IPS-NIHi11 (cell line): ENCODE measurements at regions not wholly inside any gene's neighbourhood (a gene's known extent, or its start where the extent isn't known, plus 50 kb on each side); places are given as distances from the start of the nearest gene placed in this dataset.
A peak's percentile ranks its signal among the peaks of the same experiment; 100 is the strongest.
"Not testable (repeated sequence)": the region's sequence is repeated elsewhere in the genome, so short reads cannot be mapped to it uniquely, and the experiment has no call there.

Experiments used
- DNase-seq: peaks from one replicate; pipeline ENCODE4 v3.0.0; 2012; ENCODE audit warnings: mixed read lengths, low spot score

- no peak for DNase-seq
These were observed 304.0 kb downstream of the MBD2 start for GRCh38 chr18:53920312-53921075.

GRCh38 chr18:53918091-53918490 lies 306.4 kb downstream of the MBD2 start:
- DNase-seq: no peak

DNA sequence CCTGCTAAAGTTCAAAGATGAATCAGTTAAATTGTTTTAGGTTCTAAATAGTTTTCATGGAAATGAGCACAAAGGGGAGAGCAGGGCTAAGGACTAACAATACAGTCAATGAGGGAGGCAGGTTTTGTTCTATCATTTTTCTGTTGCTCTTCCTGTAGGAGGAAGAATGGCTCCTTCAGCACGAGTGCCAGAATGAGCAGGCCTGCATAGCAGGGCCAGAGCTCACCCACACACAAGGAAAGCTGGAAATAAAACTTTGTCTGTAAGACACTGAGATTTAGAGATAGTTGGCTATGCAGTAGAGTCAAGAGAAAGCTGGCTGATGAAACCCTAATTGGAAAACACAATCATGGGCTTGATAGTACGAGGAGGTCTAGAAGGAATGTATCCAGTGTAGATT lies 313.3 kb downstream of the MBD2 start:
- no peak for DNase-seq

- peak; percentile 49 for DNase-seq
These were observed 314.8 kb downstream of the MBD2 start for GRCh38 chr18:53909668-53910067.

DNA sequence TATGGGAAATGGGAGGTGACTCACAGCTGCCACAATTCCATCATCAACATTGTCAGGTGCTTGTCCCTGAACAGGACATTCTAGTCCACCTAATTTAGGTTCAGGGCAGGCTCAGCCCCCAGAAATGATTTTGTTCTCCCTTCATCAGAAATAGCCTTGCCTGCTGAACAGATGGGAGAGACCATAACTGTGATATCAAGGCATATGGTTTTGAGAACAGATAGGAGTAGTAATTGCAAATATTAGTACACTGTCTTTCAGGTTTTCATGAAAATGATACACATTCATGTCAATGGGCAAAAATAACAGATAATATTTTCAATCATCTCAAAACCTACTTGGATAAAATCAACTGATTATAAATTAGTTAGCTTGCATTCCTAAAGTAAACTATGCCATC lies 316.5 kb downstream of the MBD2 start:
- DNase-seq: no peak

- DNase-seq: no peak
These were observed 317.8 kb downstream of the MBD2 start for GRCh38 chr18:53906681-53907080.

GRCh38 chr18:53894675-53895442 lies 329.6 kb downstream of the MBD2 start:
- DNase-seq: no peak

- DNase-seq: no peak
These were observed 337.0 kb downstream of the MBD2 start for GRCh38 chr18:53887447-53887846.

GRCh38 chr18:53886058-53886457 lies 338.4 kb downstream of the MBD2 start:
- DNase-seq: no peak

GRCh38 chr18:53883771-53884170 lies 340.7 kb downstream of the MBD2 start:
- no peak for DNase-seq

DNA sequence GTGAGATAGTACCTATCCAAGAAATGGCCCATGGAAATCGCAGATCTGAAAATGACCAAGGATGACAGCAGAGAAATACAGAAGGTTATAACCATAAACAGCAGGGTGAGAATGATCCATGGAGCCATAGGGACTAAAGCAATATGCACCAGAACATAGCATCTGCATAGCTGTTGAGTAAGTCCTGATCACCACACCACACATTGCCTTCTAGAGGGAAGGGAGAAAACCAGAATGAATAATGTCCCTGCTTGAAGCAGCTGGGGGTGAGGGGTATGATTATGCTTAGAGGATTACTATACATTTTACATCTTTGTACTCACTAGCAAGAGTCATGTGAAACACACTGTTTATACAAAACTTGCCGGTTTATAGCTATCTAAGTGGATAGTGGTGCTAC lies 350.4 kb downstream of the MBD2 start:
- no peak for DNase-seq

GRCh38 chr18:53864770-53865169 lies 359.7 kb downstream of the MBD2 start:
- no peak for DNase-seq

- DNase-seq: no peak
These were observed 361.5 kb downstream of the MBD2 start for GRCh38 chr18:53862921-53863320.

GRCh38 chr18:53861185-53861584 lies 363.3 kb downstream of the MBD2 start:
- DNase-seq: no peak

DNA sequence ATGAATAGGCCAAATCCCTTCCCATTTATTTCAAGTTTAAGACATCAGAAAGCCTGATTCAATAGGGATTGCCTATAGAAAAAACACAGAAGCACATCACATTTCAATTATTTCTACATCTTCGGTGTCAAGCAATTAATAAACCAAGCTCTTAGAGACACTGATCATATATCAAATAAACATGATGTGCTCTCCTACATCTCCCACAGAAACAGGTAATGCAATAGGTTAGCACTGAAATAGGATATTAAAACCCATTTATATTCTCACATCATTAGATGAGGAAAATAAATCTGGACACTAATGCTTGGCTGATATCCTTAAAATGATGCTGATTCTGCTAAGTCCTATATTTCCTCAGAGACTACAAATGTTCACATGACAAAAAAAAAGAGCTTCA lies 364.7 kb downstream of the MBD2 start:
- DNase-seq: no peak

- peak; percentile 17 for DNase-seq
These were observed 373.6 kb downstream of the MBD2 start for GRCh38 chr18:53850902-53851301.

GRCh38 chr18:53843763-53844162 lies 380.7 kb downstream of the MBD2 start:
- no peak for DNase-seq

- no peak for DNase-seq
These were observed 381.2 kb downstream of the MBD2 start for GRCh38 chr18:53843113-53843760.

- no peak for DNase-seq
These were observed 385.7 kb downstream of the MBD2 start for GRCh38 chr18:53838746-53839145.

GRCh38 chr18:53821141-53821540 lies 403.3 kb downstream of the MBD2 start:
- not testable (repeated sequence) for DNase-seq

DNA sequence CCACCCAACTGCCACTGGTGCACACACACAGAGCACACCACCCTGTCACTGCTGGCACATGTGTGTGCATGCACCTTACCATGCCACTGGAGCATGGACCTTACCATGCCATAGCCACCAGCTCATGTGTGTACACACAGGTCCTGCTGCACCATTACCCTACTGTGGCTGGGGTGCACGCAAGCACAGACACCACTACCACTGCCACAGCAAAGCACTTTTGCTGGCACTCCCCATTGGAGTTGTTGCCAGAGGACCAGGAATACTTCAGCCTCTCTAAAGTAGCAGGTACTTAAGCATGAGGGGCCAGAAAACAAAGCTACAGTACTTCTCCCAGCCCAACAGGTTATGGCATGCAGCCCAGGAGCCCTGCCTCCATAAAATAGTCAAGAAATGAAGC lies 404.8 kb downstream of the MBD2 start:
- no peak for DNase-seq

DNA sequence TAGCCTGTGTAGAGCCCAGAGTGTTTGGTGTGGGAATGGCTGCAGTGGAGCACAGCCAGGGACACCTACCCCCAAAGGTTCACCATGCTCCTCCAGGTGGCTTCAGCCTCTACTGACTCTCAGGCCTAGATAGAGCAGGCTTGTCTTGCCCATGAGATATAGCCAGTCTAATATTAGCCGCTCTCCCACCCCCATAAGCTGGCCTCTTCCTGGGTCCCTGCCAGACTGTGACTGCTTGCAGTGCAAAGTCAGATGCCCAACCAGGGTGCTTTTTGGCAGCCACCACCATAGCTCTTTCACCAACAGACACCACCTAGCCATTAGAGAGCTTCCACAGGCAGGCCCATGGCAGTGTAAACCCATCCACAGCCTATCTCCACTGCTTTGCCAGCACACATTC lies 405.3 kb downstream of the MBD2 start:
- DNase-seq: no peak
